HG02981 (cell line): ENCODE measurements at regions not wholly inside any gene's neighbourhood (a gene's known extent, or its start where the extent isn't known, plus 50 kb on each side); places are given as distances from the start of the nearest gene placed in this dataset.

Experiments used
- ATAC-seq: cut with Tn5 transposase; IDR thresholded peaks from one replicate; pipeline ENCODE4 v1.9.1; 2021; ENCODE audit warnings: mild to moderate bottlenecking, moderate library complexity; ENCODE audit not compliant: unreplicated experiment

DNA sequence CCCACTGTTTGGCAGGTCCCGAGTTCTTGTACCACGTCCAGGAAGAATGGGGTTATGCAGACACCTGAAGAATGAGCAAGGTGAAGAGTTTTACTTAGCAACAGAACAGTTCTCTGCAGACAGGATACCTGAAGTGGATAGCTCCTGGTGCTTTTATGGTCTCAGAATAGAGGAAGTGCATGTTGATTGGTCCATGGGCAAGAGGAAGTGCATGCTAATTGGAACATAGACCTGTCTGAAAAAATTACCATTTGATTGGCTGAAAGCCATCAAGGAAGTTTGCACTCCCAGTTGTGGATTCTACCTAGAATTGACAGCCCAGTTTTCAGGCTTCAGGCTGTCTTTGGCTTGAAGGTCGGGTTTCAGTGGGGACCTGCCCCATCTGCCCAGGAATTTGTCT is 887.5 kb downstream of the FAT4 start:
- no peak for ATAC-seq

DNA sequence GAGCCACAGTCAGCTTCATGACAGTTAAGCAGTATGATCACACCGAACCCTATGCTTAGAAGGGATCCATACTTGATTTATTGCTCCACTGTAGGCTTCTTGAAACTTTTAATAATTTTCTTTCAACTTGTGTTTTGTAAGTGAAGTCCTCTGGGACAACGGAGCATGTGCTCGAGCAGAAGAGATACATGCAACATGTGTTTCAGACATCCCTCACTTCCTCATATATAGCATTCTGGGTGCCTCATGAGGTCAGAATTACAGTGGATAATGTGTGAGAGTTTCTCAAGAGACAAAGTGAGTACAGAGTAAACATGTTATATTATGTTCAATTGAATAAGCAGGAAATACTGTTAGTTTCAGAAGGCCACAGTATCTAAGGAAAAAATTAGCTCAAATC is 893.2 kb downstream of the FAT4 start:
- no peak for ATAC-seq

DNA sequence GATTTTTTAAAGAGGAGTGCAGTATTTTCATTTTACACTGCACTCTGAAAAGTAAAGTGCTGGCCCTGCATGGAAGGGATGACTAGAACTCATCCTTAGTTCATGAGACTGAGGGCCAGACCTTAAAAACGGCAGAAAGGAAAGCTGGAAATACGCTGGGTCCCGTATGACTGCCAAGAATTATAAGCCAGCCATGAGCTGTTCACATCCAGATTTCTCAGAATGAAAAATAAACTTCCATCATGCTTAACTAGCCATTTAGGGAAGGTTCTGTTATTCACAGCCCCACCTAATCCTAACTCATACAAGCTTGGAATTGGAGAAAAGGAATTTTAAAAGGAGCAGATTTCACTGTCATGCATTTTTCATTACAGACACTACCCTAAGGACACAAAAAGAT is 894.4 kb downstream of the FAT4 start:
- ATAC-seq = no peak

DNA sequence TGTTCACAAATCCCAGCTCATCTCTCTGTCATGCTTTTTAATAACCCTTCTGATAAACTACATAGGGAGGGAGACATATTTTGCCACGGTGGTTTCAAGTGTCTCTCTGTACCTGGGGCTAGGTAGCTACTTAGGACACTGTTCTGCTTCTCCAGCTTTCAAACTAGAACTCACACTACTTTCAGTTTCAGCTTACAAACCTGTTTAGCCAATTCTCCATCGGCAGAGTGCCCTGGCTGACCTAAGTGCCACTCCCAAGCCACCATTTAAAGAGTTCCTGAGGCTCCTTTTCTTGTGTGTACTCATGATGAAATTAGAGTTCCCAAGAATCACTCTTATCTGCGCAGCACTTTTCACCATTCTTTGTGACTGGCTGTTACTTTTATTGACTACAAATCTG is 899.2 kb downstream of the FAT4 start:
- ATAC-seq = no peak

DNA sequence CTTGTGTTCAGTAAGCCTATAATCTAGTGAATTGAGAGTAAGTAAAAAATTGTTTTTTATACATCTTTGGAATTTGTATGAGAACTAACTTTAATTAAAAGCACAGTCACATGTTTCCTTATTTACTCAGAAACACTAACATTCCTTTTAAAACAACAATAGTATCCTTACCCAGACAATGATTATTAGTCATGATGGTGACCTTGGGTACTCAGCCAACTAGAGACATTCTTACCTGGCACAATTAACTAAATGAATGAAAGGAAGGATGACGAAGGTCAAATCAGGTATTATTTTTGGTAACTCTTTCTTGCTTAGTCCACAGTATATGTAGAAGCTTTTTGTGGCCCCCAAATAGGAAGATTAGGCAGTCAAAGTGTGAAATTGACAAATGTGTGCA is 901.0 kb downstream of the FAT4 start:
- no peak for ATAC-seq

DNA sequence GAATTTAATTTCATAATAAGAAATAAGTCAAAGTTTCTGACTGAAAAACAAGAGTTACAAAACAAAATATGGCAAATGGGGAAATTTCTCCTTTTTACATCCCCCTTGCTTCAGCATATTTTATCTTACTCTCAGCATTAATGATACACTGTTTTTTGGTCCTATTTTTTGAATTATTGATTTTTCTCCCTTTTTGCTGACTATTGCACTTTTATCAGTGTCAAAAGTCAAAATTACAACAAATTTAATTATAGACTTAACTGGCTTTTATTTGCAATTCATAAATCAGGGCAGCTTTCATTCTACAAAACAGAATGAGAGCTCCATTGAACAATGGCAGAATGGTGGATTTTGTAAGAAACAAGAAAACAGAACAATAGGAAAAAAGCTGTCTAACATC is 901.9 kb downstream of the FAT4 start:
- ATAC-seq = no peak

DNA sequence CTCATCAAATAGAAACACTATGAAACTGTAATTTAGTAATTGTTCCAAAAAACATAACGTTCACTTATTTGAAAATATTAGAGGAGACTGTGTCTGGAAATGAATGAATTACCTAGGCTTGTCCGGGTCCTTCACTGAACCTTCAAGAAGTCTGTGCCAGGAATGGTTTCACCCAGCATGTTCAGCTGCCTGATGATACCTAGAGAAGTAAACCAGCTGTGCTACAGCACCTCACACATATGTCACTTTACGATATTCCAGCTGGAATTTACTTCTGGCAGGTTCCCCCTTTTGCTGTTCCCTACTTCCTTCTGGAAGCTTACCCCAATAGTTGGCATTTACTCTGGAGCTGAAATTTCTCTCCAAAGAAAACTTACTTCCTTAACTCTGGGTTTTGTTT is 906.5 kb downstream of the FAT4 start:
- no peak for ATAC-seq

DNA sequence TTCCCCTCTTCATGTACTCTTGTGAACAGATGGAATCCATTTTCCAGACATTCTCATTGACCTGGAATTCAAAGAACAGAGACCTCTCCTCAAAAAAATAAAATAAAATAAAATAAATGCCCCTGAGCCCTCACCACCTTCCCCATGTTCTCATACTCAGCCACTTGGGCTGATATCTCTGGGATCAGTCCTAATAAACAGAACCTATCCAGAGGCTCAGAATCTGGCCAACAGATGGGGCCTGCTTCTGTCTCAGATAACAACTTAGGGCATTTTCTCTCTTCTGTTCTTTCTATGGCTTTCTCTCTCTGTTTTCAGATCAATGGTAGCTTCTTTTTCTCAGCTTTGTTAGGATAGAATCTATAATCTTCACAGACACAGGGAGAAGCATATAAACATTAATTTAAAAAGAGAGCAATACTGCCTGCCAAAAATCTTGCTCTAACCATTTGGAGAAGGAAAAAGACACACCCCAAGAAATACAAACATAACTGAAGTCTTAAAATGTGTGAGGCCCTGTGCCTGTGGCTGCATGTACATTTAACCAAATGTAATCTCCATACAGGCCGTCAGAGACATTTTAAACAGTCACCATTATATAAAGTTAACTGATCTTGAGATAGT is 907.1 kb downstream of the FAT4 start:
- no peak for ATAC-seq

DNA sequence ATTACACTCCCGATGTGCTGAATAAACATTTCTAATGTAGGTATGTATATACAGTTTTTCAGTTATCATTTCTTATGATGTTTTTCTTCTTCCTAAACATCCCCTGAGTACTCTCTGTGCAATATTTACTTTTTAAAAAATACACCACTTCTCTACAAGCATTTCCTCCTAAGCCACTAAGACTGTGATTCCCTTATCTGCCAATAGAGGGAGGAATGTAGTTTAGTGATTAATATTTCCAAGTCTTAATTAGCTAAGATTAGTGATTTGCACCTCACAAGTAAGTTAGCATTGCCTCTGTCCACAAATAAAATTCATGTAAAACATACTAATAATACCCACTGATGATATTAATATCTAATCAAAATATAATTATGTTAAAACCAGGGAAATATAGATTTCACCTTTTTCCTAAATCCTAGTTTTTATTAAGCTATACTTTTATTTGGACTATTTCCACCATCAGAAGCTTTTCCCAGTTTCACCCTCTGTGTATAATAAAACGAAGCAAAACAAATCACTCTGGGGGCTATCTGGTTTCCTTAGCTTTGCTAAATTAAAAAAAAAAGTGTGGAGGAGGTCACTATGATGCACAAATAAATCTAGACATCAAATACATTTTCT is 909.1 kb downstream of the FAT4 start:
- peak; percentile 64 for ATAC-seq

DNA sequence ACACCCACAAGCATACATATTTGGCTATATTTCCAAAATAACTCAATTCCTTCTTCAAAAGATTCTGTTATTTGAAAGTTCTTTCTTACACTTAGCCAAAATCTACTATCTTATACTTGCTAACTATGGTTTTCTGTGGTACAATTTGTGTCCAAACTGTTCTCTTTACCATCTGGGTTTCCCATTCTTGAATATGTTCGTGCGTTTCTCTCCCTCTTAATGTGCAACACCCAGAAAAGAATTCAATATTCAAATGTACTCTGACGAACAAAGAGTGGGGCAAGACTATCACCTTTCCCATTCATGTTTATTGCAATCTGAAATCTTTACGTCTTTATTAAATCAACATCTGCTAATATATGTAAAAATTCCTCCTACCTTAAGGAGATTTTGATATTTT is 912.7 kb downstream of the FAT4 start:
- ATAC-seq = no peak

DNA sequence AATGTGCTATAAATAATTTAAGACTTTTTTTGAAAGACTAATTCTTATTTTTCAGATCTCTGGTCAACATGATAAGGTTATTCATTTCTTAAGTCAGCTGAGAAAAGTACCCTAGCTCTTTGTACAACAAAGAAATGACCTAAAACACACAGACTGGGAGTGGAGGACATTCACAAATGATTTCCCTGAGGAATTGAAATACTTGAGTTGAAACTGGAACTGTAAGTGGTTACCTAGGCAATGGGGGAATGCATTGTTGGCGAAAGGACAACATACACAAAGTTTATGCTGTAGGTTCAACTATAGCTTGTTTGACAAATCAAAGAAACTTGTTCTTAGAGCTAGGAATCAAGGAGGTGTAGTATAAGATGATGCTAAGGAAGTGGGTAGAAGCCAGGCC is 915.5 kb downstream of the FAT4 start:
- ATAC-seq = no peak

DNA sequence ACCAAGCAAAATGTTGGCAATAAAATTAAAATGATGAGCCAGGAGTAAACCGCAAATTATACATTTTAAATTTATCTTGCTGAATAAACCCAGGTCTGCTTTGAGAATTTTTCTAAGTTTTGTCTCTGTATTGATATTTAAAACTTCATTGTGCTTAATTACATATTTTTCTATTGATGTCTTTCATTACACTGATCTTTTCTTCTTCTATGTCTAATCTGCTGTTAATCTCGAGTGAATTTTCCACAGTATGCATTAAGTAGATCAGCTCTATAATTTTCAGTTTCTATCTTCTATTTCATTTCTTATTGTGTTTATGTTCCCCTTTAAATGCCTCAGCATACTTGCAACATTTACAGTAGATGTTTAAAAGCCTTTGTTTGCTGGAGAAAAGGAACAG is 918.7 kb downstream of the FAT4 start:
- no peak for ATAC-seq

DNA sequence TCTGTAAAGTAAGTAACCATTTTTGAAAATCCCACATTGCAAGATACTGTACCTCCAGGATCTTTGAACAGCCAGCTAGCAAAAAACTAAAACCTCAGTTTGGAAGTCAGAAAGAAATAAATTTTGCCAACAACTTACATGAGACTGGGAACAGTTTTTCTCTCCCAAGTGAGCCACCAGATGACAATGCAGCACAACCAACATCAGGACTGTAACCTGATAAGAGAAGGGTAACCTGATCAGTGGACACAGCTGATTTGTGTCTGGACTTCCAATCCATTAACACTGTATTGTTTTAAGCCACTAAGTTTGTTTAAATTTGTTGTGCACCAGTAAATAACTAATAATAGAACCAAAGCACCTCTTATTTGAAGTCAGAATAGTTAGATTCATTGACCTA is 923.3 kb downstream of the FAT4 start:
- ATAC-seq = no peak

DNA sequence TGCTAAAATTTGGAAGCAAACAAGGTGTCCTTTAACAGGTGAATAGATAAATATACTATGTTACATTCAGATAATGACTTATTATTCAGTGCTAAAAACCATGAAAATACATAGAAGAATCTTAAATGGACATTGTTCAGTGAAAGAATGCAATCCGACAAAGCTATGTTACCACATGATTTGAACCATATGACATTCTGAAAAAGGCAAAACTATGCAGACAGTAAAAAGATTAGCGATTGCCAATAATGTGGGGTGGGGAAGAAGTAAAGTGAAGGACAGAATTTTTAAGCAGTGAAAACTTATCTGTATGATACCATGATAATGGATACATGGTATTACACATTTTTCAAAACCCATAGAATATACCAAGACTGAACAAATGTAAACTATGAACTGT is 926.9 kb downstream of the FAT4 start:
- no peak for ATAC-seq

DNA sequence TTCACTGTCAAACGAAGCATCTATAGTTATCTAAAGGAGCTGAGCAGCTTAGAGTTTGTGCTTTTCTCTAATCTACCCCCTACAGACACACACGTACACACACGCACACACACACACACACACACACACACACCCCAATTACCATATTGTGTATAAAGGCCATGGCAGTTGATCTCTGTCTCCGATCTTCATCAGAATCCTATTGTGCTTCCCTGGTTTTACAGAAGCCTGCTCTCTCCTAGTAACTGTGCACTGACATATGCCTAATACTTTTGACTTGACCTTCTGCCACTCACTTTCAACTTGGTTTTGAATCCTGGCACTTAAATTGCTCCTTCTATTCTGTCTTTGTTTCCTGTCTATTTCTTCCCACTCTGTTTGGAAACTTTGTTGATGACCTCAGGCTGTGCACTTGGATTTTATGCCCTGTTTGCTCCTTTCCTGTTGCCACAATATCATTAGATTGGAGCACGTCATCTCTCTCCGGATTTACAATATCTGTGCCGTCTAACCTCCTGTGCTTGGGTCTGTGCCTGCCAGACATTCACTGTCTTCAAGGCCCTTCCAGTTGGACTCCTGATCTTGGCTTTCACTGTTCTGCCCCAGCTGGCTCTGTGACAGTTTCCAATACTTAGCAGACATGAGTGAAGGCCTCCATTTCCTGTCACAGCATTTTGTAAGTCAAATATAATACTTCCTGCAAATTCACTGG is 928.1 kb downstream of the FAT4 start:
- ATAC-seq = no peak

DNA sequence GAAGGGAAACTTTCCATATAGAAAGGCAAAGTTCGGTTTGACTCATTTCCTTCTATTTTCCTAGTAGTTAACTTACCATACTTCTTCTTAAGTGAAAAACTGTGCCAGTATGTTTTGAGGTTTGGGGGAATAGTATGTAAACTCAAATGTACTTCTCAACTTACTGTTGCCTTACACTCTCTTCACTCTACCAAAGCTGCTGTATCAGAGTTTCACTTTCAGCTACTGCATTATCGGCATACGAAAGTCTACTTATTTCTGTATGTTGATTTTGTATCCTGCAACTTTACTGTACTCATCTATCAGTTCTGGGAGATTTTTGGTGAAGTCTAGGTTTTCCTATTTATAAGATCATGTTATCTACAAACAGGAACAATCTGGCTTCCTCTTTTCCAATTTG is 932.7 kb downstream of the FAT4 start:
- ATAC-seq = no peak

DNA sequence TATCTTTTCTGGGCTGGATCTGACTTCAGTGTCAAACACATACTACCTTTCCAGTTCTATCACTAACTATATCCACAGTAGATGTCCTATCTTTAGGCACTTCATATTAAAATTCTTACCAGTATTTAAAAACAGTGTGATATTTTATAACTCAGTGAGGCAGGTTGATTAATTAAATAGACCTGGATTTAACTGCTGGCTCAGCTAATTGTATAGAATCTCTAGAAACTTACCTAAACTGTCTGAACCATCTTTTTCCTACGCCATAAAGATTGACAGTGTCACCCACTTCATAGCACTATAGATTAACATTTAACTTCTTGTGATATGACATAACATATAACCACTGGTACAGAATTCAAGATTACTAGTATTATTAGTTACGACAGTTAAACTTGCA is 935.3 kb downstream of the FAT4 start:
- ATAC-seq = no peak

DNA sequence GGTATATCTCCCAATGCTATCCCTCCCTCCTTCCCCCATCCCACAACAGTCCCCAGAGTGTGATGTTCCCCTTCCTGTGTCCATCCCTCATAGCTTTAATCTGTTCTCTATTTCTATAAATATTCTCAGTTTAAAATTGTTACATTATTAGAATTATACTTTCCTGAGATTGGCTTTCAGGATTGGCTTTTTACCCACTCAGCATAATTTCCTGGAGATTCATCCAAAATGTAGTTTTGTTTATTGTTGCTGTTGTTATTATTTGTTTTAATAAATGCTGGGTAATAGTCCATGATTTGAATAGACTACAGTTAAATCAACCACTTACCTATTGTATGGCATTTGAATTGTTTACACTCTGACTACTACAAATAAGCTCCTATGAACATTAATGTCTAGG is 936.4 kb downstream of the FAT4 start:
- no peak for ATAC-seq

DNA sequence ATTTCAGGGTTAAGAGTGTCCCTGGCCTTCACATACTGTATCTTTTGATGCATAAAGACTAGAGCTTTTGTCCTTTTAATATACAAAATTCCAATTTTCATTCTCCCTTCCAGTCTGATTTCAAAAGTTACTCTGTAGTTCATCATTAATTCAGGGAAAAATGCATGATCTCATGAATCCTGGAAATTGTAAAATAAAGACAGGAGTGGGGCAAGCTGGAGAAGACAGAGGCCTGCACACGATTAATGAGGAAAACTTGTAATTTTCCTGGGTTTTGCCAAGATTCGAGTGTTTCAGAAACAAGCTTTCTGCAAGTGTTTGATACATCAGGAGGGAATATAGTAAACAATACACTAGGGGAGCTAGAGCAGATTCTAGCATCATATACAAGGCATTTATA is 947.9 kb downstream of the FAT4 start:
- no peak for ATAC-seq

DNA sequence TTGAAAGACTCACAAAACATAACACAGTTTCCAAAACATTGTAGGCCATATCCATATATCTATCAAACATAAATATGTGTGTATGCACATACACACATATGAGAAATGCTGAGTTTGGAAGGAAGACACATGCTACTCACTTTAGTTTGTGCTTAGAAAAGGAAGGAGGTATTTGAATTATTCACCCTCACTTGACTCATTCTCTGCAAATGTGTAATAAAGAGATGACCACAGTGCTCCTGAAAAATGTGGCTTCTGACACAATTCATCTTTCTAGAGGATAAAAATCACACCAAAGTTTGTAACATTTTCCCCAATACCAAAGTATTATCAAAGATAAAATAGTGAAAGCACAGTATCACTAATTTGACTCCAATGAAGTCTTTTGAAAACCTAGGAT is 950.1 kb downstream of the FAT4 start:
- ATAC-seq = no peak

DNA sequence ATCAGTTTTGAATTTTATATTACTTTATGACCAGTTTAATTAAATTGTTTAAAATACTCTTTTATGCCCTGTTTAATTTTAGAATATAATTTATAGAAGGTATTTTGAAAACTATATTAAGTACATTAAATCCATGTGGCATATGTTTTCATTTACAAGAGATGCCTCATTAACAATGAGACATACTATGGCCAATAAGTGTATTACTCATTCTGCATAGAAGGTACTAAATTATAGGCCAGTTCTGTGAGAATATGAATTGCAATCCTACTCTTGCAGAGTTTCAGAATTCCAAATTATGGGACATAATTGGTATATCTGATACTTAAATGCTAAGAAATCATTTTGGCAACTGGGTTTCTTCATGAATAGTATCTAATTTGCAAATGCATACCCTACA is 951.1 kb downstream of the FAT4 start:
- ATAC-seq = no peak

DNA sequence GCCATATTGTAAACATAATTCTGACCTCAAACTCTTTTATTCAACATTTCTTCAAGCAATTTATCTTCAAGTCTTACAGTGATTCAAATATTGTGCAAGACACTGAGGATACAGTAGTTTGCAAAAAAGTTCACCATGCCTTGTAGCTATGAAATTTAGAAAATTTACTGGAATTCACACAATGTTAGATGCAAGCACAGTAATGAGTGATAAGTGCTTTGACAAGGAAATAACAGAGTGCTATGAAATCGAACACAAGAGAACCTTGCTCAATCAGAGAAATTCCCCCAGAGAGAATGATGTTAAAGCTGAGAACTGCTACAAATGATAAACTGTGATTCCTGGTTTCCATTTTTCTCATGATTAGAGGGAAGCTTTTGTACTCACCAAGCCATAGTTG is 952.9 kb downstream of the FAT4 start:
- ATAC-seq = no peak

DNA sequence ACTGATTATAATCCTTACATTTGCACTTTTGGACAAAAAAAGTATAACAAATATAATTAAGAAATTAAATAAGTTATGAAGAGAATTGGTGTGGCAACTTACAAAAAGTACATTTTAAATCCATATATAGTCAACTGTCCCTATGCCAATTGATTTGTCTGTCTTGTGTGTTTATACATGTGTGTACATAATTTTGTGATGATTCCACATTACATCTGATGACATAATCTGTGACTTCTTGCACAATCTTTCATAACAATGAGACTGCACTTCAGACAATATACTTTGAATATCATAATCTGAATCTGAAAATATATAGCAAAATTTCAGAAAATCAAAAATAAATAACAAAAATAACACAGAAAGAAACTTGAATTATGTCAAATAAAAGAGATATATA is 953.4 kb downstream of the FAT4 start:
- no peak for ATAC-seq
